ENCODE measurements at regions not wholly inside any gene's neighbourhood (a gene's known extent, or its start where the extent isn't known, plus 50 kb on each side); places are given as distances from the start of the nearest gene placed in this dataset.

GRCh38 chr6:167392631-167393316, 67.9 kb downstream of the TTLL2 start:
- Histone ChIP-seq H3K36me3 (no peaks in the 10 kb centered on the region), H3K27ac (no peak overlapping the region), H3K9me3 (no peaks in the 10 kb centered on the region), H3K27me3 (no peaks in the 10 kb centered on the region), H3K4me1 (peaks cover 0 to 6% (median 0%) of the 10 kb centered on the region in 4 donors), H3K4me3 (no peak overlapping the region)
- TF ChIP-seq POLR2A (IDR thresholded peaks at IDR 0.05) (no peak), EP300 (IDR thresholded peaks at IDR 0.05; ENCODE audit: low read depth) (no peak), POLR2AphosphoS5 (IDR thresholded peaks at IDR 0.05) (no peak)
- TF ChIP-seq, protein P1, sequence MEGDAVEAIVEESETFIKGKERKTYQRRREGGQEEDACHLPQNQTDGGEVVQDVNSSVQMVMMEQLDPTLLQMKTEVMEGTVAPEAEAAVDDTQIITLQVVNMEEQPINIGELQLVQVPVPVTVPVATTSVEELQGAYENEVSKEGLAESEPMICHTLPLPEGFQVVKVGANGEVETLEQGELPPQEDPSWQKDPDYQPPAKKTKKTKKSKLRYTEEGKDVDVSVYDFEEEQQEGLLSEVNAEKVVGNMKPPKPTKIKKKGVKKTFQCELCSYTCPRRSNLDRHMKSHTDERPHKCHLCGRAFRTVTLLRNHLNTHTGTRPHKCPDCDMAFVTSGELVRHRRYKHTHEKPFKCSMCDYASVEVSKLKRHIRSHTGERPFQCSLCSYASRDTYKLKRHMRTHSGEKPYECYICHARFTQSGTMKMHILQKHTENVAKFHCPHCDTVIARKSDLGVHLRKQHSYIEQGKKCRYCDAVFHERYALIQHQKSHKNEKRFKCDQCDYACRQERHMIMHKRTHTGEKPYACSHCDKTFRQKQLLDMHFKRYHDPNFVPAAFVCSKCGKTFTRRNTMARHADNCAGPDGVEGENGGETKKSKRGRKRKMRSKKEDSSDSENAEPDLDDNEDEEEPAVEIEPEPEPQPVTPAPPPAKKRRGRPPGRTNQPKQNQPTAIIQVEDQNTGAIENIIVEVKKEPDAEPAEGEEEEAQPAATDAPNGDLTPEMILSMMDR (IDR thresholded peaks at IDR 0.05) = no peak
- no peak for DNase-seq
- WGBS, 2 donors (ENCODE audit: low coverage in 1 of 2) = 78 to 100% methylated on average over 1 to 11 of the region's 13 CpGs
- in situ Hi-C loops (cut with MboI; ENCODE audit: low pct_ligation_motif_present in 1 of 4, low pct_unique_long_range_greater_than_20kb in 1 of 4, low sequenced_read_pairs in 3 of 4) = no loop called here
- intact Hi-C loops (cut with DNase I; ENCODE audit: low total_unique reads) = no loop called here

DNA sequence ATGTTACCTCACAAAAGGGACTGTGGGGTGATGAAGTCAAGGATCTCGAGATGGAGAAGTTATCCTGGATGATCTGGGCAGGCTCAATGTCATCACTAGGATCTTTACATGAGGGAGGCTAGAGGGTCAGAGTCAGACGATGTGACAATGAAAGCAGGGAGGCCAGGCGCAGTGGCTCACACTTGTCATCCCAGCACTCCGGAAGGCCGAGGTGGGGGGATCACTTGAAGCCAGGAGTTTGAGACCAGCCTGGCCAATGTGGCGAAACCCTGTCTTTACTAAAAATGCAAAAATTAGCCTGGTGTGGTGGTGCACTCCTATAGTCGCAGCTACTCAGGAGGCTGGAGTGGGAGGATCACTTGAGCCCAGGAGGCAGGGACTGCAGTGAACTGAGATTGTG, 68.8 kb downstream of the TTLL2 start:
- Histone ChIP-seq H3K36me3 (no peaks in the 10 kb centered on the region), H3K9me3 (no peaks in the 10 kb centered on the region), H3K4me3 (no peak overlapping the region), H3K27ac (no peak overlapping the region), H3K4me1 (peaks cover 0 to 6% (median 0%) of the 10 kb centered on the region in 4 donors), H3K27me3 (no peaks in the 10 kb centered on the region)
- WGBS, 2 donors (ENCODE audit: low coverage in 1 of 2) = 89 to 92% methylated on average over 7 of the region's 7 CpGs
- no peak for DNase-seq
- intact Hi-C loops (cut with DNase I; ENCODE audit: low total_unique reads) = no loop called here
- no peak for TF ChIP-seq POLR2AphosphoS5 (IDR thresholded peaks at IDR 0.05)
- no peak for TF ChIP-seq POLR2A (IDR thresholded peaks at IDR 0.05)
- TF ChIP-seq EP300 (IDR thresholded peaks at IDR 0.05; ENCODE audit: low read depth) = no peak
- TF ChIP-seq, protein P1 (IDR thresholded peaks at IDR 0.05) = no peak
- in situ Hi-C loops (cut with MboI; ENCODE audit: low pct_ligation_motif_present in 1 of 4, low pct_unique_long_range_greater_than_20kb in 1 of 4, low sequenced_read_pairs in 3 of 4) = no loop called here

DNA sequence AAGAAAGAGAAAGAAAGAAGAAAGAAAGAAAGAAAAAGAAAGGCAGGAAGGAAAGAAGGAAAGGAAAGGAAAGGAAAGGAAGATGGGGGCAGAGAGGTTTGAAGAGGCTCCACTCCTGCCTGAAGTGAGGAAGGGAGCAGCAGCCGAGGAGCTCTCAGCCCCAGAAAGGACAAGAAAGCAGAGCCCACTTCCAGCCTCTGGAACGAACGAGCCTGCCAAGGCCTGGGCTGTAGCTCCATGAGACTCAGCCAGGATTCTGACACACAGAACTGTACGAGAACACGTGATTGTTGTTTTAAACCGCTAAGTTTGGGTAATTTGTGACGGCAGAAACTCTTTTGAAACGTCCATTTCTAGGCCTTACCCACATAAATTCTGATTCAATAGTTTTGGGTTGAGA, 69.5 kb downstream of the TTLL2 start:
- 62 to 73% methylated on average over 8 of the region's 8 CpGs for WGBS, 2 donors (ENCODE audit: low coverage in 1 of 2)
- TF ChIP-seq POLR2AphosphoS5 (IDR thresholded peaks at IDR 0.05) = no peak
- no peak for TF ChIP-seq POLR2A (IDR thresholded peaks at IDR 0.05)
- TF ChIP-seq, protein P1 (IDR thresholded peaks at IDR 0.05) = no peak
- TF ChIP-seq EP300 (IDR thresholded peaks at IDR 0.05; ENCODE audit: low read depth) = no peak
- H3K4me3 ChIP-seq = no peak overlapping the region
- no peak for DNase-seq
- no peaks in the 10 kb centered on the region for H3K27me3 ChIP-seq
- no peaks in the 10 kb centered on the region for H3K9me3 ChIP-seq
- in situ Hi-C loops (cut with MboI; ENCODE audit: low pct_ligation_motif_present in 1 of 4, low pct_unique_long_range_greater_than_20kb in 1 of 4, low sequenced_read_pairs in 3 of 4) = no loop called here
- peaks cover 0 to 6% (median 0%) of the 10 kb centered on the region in 4 donors for H3K4me1 ChIP-seq
- intact Hi-C loops (cut with DNase I; ENCODE audit: low total_unique reads) = no loop called here
- H3K27ac ChIP-seq = no peak overlapping the region
- no peaks in the 10 kb centered on the region for H3K36me3 ChIP-seq

- Histone ChIP-seq H3K9me3 (no peaks in the 10 kb centered on the region), H3K27ac (no peak overlapping the region), H3K4me3 (no peak overlapping the region), H3K4me1 (peaks cover 0 to 6% (median 0%) of the 10 kb centered on the region in 4 donors), H3K36me3 (no peaks in the 10 kb centered on the region), H3K27me3 (no peaks in the 10 kb centered on the region)
- TF ChIP-seq POLR2A (IDR thresholded peaks at IDR 0.05) = no peak
- TF ChIP-seq, protein P1 (IDR thresholded peaks at IDR 0.05) = no peak
- TF ChIP-seq POLR2AphosphoS5 (IDR thresholded peaks at IDR 0.05) = no peak
- TF ChIP-seq EP300 (IDR thresholded peaks at IDR 0.05; ENCODE audit: low read depth) = no peak
- in situ Hi-C loops (cut with MboI; ENCODE audit: low pct_ligation_motif_present in 1 of 4, low pct_unique_long_range_greater_than_20kb in 1 of 4, low sequenced_read_pairs in 3 of 4) (no loop called here), intact Hi-C loops (cut with DNase I; ENCODE audit: low total_unique reads) (no loop called here)
- WGBS, 2 donors (ENCODE audit: low coverage in 1 of 2) = 93% methylated on average over 19 of the region's 19 CpGs; no CpG with 5 or more reads in 1 of the 2 donors
- DNase-seq = no peak
Measured at GRCh38 chr6:167394820-167395219, 69.9 kb downstream of the TTLL2 start.
